Heart right ventricle (tissue), 16 donors: ENCODE measurements at regions not wholly inside any gene's neighbourhood (a gene's known extent, or its start where the extent isn't known, plus 50 kb on each side); places are given as distances from the start of the nearest gene placed in this dataset.

ENCODE experiments used
- ATAC-seq, 8 donors: fragments of 200-7000 bp; cut with Tn5 transposase; one replicate each; pipeline ENCODE4 v1.9.1; 2020; ENCODE audit warnings: mild to moderate bottlenecking in 8 of 8, moderate library complexity in 8 of 8, moderate number of reproducible peaks in 1 of 8
- DNase-seq, 2 donors: peaks; one replicate each; pipeline ENCODE4 v3.0.0-alpha.2; 2020
- H3K27ac ChIP-seq, 10 donors: fragments of 200-600 bp; sonication (generic) in 2 of 10; one replicate each; pipeline versions ENCODE4 v1.5.0 to v1.8.0; 2020 to 2022; ENCODE audit warnings: mild to moderate bottlenecking in 3 of 10
- H3K27me3 ChIP-seq, 7 donors: fragments of 200-600 bp; one replicate each; pipeline ENCODE4 v1.8.0; 2021 to 2022; ENCODE audit warnings: mild to moderate bottlenecking in 2 of 7
- H3K36me3 ChIP-seq, 9 donors: fragments of 200-600 bp; sonication (generic) in 1 of 9; one replicate each; pipeline versions ENCODE4 v1.5.0 to v1.8.0; 2020 to 2022; ENCODE audit warnings: mild to moderate bottlenecking in 2 of 9
- H3K4me1 ChIP-seq, 9 donors: fragments of 200-600 bp; sonication (generic) in 1 of 9; one replicate each; pipeline versions ENCODE4 v1.5.0 to v1.8.0; 2020 to 2022; ENCODE audit warnings: mild to moderate bottlenecking in 4 of 9
- H3K4me3 ChIP-seq, 10 donors: fragments of 200-600 bp; sonication (generic) in 2 of 10; one replicate each; pipeline versions ENCODE4 v1.5.0 to v1.8.0; 2020 to 2022; ENCODE audit warnings: mild to moderate bottlenecking in 7 of 10, moderate library complexity in 2 of 10
- H3K9me3 ChIP-seq, 11 donors: fragments of 200-600 bp in 10 of 11; sonication (generic) in 2 of 11; one replicate each; pipeline versions ENCODE4 v1.5.0 to v1.8.0; 2013 to 2022; ENCODE audit warnings: mild to moderate bottlenecking in 2 of 11, control low read depth in 1 of 11, moderate library complexity in 1 of 11
- WGBS, 2 donors: extraction: QIAGEN DNeasy Blood & Tissue Kit; methylation state at CpG; one replicate each; pipeline ENCODE4 v1.1.7; 2013; ENCODE audit warnings: inconsistent platforms in 1 of 2; 5-methylcytosine and 5-hydroxymethylcytosine counted together
- intact Hi-C, 10 donors: fragments of 100-400 bp; cut with DNase I; formaldehyde crosslinking; loops; one replicate each; pipeline versions ENCODE4 v1.11.1 to v1.14.2; 2022
- TF ChIP-seq, protein P1 (sequence below), 9 donors: fragments of 200-600 bp; sonication (generic) in 2 of 9; IDR thresholded peaks; one replicate each; pipeline versions ENCODE4 v1.5.0 to v1.8.0; 2021 to 2022; ENCODE audit warnings: antibody characterized with exemption in 9 of 9, mild to moderate bottlenecking in 5 of 9, moderate library complexity in 1 of 9
- donor health status: Arrhythmogenic right ventricular cardiomyopathy.
- donor health status: ischemic (EF 13 %, LVEDD 7.1; RV severe dilation, severe dysfunction).
- donor health status: healthy with polysubstance abuse.
- donor health status: DM: no; HTN: yes; CAD: no.
- donor health status: DM: no; HTN: no; CAD: no.
- donor health status: ischemic (EF 25% LVEDD 6.9; RV normal size, moderate dysfunction).
- donor health status: ischemic (EF 25% LVEDD 5.7; RV mildly dilated, moderate dysfunction).
- donor health status: healthy.
- donor health status: DM: yes; HTN: yes; CAD: no.
- donor health status: Ischemic cardiomyopathy.
- donor health status: ischemic (EF 35%, LVEDD 5.7; RV mildly dilated, moderate dysfunction).
- donor health status: nonischemic (EF 11% LVEDD 7.7; RV severe dilation, severe dysfunction).
- donor health status: DM: yes; HTN: yes; CAD: no.
- donor health status: PGD.
- donor health status: ischemic (EF 29% LVEDD 5.4; RV normal size, mild dysfunction).
- donor health status: nonischemic (EF 23%, LVEDD 6.1; RV moderate dilation, normal function).

DNA sequence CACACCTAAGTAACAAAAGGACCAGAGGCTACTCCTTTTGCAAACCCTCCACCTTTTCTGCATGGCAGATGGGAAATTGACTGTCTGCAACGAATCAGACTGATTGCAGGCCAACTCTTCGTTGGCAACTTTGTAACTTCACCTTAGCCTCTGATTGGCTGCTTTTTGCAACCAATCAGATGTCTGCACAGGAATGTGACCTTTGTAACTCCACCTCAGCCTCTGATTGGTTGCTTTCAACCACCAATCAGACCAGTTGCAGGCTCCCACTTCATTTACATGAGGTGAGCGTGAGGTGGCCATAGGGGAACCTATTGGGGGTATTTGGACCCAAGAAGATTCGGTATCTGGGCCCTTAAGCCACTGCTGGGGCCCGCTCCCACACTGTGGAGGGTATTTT, 209.0 kb downstream of the EN1 start:
- Histone ChIP-seq H3K9me3 (peaks cover 0 to 7% (median 0%) of the 10 kb centered on the region in 11 donors), H3K27ac (no peak overlapping the region), H3K36me3 (no peaks in the 10 kb centered on the region), H3K27me3 (peaks cover 0 to 8% (median 3%) of the 10 kb centered on the region in 7 donors), H3K4me1 (no peaks in the 10 kb centered on the region), H3K4me3 (no peak overlapping the region)
- no peak for ATAC-seq
- WGBS, 2 donors, result 72 to 77% methylated on average over 5 of the region's 5 CpGs
- no peak for DNase-seq
- TF ChIP-seq, protein P1, sequence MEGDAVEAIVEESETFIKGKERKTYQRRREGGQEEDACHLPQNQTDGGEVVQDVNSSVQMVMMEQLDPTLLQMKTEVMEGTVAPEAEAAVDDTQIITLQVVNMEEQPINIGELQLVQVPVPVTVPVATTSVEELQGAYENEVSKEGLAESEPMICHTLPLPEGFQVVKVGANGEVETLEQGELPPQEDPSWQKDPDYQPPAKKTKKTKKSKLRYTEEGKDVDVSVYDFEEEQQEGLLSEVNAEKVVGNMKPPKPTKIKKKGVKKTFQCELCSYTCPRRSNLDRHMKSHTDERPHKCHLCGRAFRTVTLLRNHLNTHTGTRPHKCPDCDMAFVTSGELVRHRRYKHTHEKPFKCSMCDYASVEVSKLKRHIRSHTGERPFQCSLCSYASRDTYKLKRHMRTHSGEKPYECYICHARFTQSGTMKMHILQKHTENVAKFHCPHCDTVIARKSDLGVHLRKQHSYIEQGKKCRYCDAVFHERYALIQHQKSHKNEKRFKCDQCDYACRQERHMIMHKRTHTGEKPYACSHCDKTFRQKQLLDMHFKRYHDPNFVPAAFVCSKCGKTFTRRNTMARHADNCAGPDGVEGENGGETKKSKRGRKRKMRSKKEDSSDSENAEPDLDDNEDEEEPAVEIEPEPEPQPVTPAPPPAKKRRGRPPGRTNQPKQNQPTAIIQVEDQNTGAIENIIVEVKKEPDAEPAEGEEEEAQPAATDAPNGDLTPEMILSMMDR (IDR thresholded peaks at IDR 0.05), result no peak
- intact Hi-C loops, result no loop called here

DNA sequence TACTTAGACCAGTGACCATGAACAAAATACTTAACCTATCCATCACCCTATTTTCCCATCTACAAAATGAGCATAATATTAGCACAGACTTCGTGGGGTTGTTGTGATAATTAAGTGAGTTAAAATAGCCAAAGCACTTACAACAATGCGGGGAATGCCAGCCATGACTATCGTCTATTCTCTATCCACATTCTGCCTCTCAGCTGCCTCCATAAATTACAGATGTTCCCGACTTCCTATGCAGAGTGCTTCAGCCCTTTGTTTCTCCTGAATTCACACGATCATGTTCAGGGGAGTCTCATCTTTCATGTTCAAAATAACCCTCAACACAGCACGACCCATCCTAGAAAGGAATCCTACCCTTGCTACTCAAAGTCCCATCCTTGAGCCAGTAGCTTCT, 211.6 kb downstream of the EN1 start:
- no peak overlapping the region for H3K27ac ChIP-seq
- TF ChIP-seq, protein P1 (IDR thresholded peaks at IDR 0.05), result no peak
- H3K4me3 ChIP-seq, result no peak overlapping the region
- no peak for DNase-seq
- WGBS, 2 donors, result 33 to 42% methylated on average over 6 of the region's 6 CpGs
- ATAC-seq, result no peak
- peaks cover 0 to 10% (median 3%) of the 10 kb centered on the region in 7 donors for H3K27me3 ChIP-seq
- H3K4me1 ChIP-seq, result no peaks in the 10 kb centered on the region
- H3K9me3 ChIP-seq, result peaks cover 0 to 7% (median 0%) of the 10 kb centered on the region in 11 donors
- intact Hi-C loops, result no loop called here
- no peaks in the 10 kb centered on the region for H3K36me3 ChIP-seq

DNA sequence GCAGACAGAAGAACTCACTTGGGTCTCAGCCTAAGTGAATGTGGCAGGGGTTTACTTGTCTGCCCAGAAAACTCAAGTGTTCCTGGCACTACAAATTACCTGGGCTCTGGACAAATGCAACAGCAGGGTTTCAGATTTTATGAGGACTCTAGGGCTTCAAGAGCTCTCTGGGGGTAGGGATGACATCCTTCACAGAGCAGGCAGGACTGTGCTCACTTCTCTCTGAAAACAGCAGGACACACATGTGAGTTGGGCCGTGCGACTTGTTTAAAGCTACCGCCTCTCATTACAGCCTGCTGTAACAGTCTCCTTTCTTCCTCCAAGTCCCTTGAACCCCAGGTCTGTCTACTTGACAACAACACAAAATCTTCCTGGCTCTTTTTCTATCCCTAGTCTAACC, 212.6 kb downstream of the EN1 start:
- intact Hi-C loops, result no loop called here
- no peak for ATAC-seq

DNA sequence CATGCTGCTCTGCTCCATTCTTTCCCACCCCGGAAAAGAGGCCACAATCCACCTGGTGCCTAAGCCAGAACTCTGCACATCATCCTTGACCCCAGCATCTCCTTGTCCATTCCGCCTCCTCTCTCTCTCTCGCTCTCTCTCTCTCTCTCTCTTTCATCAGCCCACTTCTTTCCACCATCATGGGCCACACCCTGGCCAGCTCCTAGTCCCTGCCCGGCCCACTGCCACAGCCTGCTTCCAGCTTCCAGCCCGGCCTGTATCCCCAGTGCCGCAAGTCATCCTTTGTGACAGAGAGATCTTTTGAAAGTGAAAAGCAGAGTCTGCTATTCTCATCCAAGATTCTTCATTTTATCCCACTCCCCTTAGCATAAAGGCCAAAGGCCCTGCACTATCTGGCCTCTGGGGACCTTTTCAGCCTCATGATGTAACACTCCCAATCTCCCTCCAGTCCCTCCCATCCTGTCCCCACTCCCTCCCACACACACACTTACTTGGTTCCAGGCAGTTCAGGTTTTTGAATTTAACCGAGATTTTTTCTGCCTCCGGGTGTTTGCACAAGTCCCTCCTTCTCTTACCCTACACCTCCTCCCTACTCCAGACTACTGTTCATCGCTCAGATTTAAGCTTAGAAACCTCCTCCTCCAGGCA, 214.0 kb downstream of the EN1 start:
- no peaks in the 10 kb centered on the region for H3K36me3 ChIP-seq
- DNase-seq, result no peak
- intact Hi-C loops, result no loop called here
- H3K27me3 ChIP-seq, result peaks cover 0 to 10% (median 3%) of the 10 kb centered on the region in 7 donors
- ATAC-seq, result peak in 1 of 8 donors; percentile 44
- H3K4me1 ChIP-seq, result no peaks in the 10 kb centered on the region
- H3K4me3 ChIP-seq, result no peak overlapping the region
- TF ChIP-seq, protein P1 (IDR thresholded peaks at IDR 0.05), result no peak
- WGBS, 2 donors, result 66 to 71% methylated on average over 9 of the region's 9 CpGs
- H3K9me3 ChIP-seq, result peaks cover 0 to 7% (median 0%) of the 10 kb centered on the region in 11 donors
- H3K27ac ChIP-seq, result no peak overlapping the region

More for the DNA sequence above, 212.6 kb downstream of the EN1 start:
- Histone ChIP-seq H3K4me1 (no peaks in the 10 kb centered on the region), H3K36me3 (no peaks in the 10 kb centered on the region), H3K27ac (no peak overlapping the region), H3K9me3 (peaks cover 0 to 7% (median 0%) of the 10 kb centered on the region in 11 donors), H3K4me3 (no peak overlapping the region), H3K27me3 (peaks cover 0 to 10% (median 3%) of the 10 kb centered on the region in 7 donors)
- DNase-seq, result no peak
- 79 to 80% methylated on average over 3 of the region's 3 CpGs for WGBS, 2 donors
- TF ChIP-seq, protein P1 (IDR thresholded peaks at IDR 0.05), result no peak
